ENCODE measurements at regions not wholly inside any gene's neighbourhood (a gene's known extent, or its start where the extent isn't known, plus 50 kb on each side); places are given as distances from the start of the nearest gene placed in this dataset.

- no peak for DNase-seq
Measured at GRCh38 chr11:71075871-71076420, 176.4 kb downstream of the SHANK2 start.

GRCh38 chr11:71075116-71075720, 177.2 kb downstream of the SHANK2 start:
- no peak for DNase-seq

GRCh38 chr11:71071736-71072509, 180.5 kb downstream of the SHANK2 start:
- DNase-seq = no peak

GRCh38 chr11:71070490-71071453, 181.6 kb downstream of the SHANK2 start:
- DNase-seq = no peak

GRCh38 chr11:71068963-71069362, 183.4 kb downstream of the SHANK2 start:
- DNase-seq = no peak

GRCh38 chr11:71067753-71068152, 184.6 kb downstream of the SHANK2 start:
- no peak for DNase-seq

- no peak for DNase-seq
Measured at GRCh38 chr11:71066311-71066710, 186.1 kb downstream of the SHANK2 start.

GRCh38 chr11:71065841-71066240, 186.5 kb downstream of the SHANK2 start:
- no peak for DNase-seq

- DNase-seq = no peak
Measured at GRCh38 chr11:71064702-71065515, 187.5 kb downstream of the SHANK2 start.

GRCh38 chr11:71064183-71064582, 188.2 kb downstream of the SHANK2 start:
- DNase-seq = no peak

- DNase-seq = no peak
Measured at GRCh38 chr11:71063129-71063528, 189.2 kb downstream of the SHANK2 start.

- DNase-seq = no peak
Measured at GRCh38 chr11:71062199-71062598, 190.2 kb downstream of the SHANK2 start.

GRCh38 chr11:71060391-71060791, 192.0 kb downstream of the SHANK2 start:
- DNase-seq = no peak

- DNase-seq = no peak
Measured at GRCh38 chr11:71059662-71060061, 192.7 kb downstream of the SHANK2 start.

- no peak for DNase-seq
Measured at GRCh38 chr11:71055925-71056324, 196.5 kb downstream of the SHANK2 start.
